Urinary bladder (tissue), 3 donors: ENCODE measurements at regions not wholly inside any gene's neighbourhood (a gene's known extent, or its start where the extent isn't known, plus 50 kb on each side); places are given as distances from the start of the nearest gene placed in this dataset.
"Not testable (repeated sequence)": the region's sequence is repeated elsewhere in the genome, so short reads cannot be mapped to it uniquely, and the experiment has no call there.

Experiments used
- DNase-seq: peaks from one replicate; pipeline ENCODE4 v3.0.0-alpha.2; 2015; ENCODE audit errors: extremely low spot score
- H3K27ac ChIP-seq: one replicate; pipeline ENCODE4 v1.5.1; 2013; ENCODE audit warnings: low read depth, mild to moderate bottlenecking, moderate library complexity
- H3K36me3 ChIP-seq: one replicate; pipeline ENCODE4 v1.6.1; 2013; ENCODE audit warnings: mild to moderate bottlenecking, moderate library complexity; ENCODE audit not compliant: insufficient read depth
- H3K4me1 ChIP-seq: one replicate; pipeline ENCODE4 v1.6.1; 2013; ENCODE audit warnings: mild to moderate bottlenecking, moderate library complexity; ENCODE audit not compliant: insufficient read depth
- H3K4me3 ChIP-seq: one replicate; pipeline ENCODE4 v1.5.1; 2013; ENCODE audit warnings: low read depth, low read length
- WGBS: extraction: QIAGEN DNeasy Blood & Tissue Kit; methylation state at CpG from one replicate; pipeline ENCODE4 v1.1.7; 2013; 5-methylcytosine and 5-hydroxymethylcytosine counted together
- donor health status: healthy with polysubstance abuse.
- donor health status: healthy.

DNA sequence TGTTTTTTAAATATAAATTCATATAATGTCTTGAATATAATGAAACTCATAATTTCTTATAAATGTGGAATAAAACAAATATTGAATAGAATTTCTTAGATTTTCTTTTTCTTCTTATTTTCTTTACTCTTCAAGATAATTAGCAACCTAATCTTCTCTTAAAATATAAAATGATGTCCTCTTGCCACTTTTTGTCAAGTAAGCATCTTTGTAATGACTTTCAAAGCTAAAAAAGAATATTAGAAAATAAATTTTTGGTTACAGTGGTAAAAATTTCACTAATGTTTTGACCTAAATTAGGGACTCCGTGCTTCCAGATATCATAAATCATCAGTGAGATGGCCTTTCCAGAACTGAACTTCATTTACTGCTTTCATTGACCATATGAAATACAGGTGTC, 846.4 kb downstream of the FRK start:
- Histone ChIP-seq H3K36me3 (no peaks in the 10 kb centered on the region), H3K4me3 (no peak overlapping the region), H3K27ac (no peak overlapping the region), H3K4me1 (no peaks in the 10 kb centered on the region)
- 38% methylated on average over 1 of the region's 1 CpG for WGBS
- DNase-seq: no peak

DNA sequence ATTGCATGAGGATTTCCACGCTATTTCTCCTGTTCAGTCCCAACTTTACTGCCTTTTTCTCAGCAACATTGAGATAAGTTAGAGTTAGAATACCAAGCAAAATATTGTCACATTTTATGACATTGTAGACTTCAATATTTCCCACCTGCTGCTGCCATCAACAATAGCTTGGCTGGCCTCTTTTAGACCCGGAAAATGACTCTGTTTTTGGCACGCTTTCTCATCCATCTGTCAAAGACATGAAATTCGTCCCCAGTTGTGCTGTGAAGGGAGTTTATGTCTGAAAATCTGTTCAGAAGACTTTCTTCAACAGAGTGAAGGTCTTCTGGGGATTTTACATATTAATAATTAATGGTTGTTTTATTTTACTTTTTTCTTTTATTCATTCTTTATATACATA, 857.3 kb downstream of the FRK start:
- H3K4me1 ChIP-seq: no peaks in the 10 kb centered on the region
- DNase-seq: no peak
- H3K4me3 ChIP-seq: no peak overlapping the region
- H3K27ac ChIP-seq: no peak overlapping the region
- WGBS: 49% methylated on average over 4 of the region's 4 CpGs
- no peaks in the 10 kb centered on the region for H3K36me3 ChIP-seq

DNA sequence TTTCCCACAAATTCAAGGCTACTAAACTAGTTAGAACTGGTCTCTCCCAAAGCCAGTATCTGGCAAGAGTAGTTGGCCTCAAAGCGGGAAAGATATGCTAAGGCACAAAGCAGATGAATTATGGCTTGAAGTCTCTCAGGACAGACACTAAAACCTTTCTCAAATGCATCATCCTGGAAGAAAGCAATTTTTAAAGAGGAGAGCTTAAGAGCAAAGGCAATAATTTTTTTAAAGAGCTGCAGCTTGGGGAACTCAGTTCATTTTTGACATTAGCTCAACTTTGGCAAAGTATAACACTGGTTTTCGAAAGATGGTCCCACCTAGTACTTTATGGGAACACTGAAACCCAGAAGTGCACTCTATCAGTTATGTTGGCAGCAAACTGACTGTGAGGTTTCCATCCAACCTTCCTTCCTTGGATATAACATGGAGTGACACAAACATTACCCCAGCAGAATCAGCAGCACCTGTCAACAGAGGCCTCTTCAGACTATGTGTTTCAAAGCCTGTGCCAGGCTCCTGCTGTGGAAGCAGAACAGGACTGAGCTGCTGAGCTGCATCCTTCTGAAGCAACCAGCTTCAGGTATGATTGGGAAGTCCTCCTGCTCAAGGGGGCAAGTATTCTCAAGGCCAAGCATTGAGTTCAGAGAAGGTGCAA, 852.3 kb upstream of the HS3ST5 start:
- H3K36me3 ChIP-seq: no peaks in the 10 kb centered on the region
- H3K27ac ChIP-seq: no peak overlapping the region
- H3K4me3 ChIP-seq: no peak overlapping the region
- no peaks in the 10 kb centered on the region for H3K4me1 ChIP-seq
- DNase-seq: peak; percentile 21
- 39% methylated on average over 2 of the region's 2 CpGs for WGBS

DNA sequence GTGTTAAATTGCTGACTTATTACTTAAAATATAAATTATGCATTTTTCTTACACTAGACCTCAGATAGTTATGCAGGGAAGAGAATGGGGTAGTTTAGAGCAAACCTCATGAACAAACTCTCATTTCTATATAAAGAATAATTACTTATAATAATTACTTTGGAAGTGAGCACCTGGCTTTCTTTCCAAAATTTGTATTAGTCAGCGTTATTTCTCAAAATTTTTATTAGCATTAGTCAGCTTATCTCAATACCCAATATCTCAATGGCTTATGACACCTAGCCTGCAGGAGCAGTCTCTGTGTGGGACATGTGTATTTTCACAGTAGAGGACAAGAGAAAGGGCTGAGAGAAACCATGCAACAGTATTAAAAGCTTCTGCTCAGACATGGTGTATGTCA, 849.2 kb upstream of the HS3ST5 start:
- no peak for DNase-seq
- H3K27ac ChIP-seq: no peak overlapping the region
- WGBS: 86% methylated on average over 1 of the region's 1 CpG
- H3K4me3 ChIP-seq: no peak overlapping the region
- H3K4me1 ChIP-seq: no peaks in the 10 kb centered on the region
- H3K36me3 ChIP-seq: no peaks in the 10 kb centered on the region

DNA sequence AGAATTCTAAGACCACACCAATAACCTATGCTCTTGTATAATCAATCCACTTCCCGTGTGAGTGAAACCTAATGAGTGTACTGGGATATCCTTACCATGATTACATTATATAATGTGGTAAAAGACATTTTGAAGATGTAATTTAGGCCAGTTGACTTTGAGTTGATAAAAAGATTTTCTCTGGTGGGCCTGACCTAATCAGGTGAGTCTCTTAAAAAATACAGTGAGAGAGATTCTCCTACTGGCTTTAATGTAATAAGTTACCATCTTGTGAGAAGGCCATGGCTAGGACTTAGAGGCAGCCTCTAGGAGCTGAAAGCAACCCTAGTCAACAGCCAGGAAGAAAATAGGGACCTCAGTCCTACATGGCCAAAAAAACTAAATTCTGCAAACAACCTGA, 847.7 kb upstream of the HS3ST5 start:
- no peaks in the 10 kb centered on the region for H3K36me3 ChIP-seq
- H3K27ac ChIP-seq: no peak overlapping the region
- DNase-seq: no peak
- no peak overlapping the region for H3K4me3 ChIP-seq
- no peaks in the 10 kb centered on the region for H3K4me1 ChIP-seq
- 91% methylated on average over 1 of the region's 1 CpG for WGBS

DNA sequence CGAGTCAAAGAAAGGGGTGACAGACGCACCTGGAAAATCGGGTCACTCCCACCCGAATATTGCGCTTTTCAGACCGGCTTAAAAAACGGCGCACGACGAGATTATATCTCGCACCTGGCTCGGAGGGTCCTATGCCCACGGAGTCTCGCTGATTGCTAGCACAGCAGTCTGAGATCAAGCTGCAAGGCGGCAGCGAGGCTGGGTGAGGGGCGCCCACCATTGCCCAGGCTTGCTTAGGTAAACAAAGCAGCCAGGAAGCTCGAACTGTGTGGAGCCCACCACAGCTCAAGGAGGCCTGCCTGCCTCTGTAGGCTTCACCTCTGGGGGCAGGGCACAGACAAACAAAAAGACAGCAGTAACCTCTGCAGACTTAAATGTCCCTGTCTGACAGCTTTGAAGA, 832.6 kb upstream of the HS3ST5 start:
- H3K4me3 ChIP-seq, DNase-seq, H3K36me3 ChIP-seq, H3K27ac ChIP-seq, H3K4me1 ChIP-seq: not testable (repeated sequence)
- 90% methylated on average over 18 of the region's 18 CpGs for WGBS

DNA sequence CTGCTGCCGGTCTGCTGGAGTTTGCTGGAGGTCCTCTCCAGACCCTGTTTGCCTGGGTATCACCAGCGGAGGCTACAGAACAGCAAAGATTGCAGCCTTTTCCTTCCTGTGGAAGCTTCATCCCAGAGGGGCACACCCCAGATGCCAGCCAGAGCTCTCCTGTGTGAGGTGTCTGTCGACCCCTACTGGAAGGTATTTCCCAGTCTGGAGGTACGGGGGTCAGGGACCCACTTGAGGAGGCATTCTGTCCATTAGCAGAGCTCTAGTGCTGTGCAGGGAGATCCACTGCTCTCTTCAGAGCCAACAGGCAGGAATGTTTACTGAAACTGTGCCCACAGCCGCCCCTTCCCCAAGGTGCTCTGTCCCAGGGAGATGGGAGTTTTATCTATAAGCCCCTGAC, 823.1 kb upstream of the HS3ST5 start:
- not testable (repeated sequence) for H3K27ac ChIP-seq, H3K36me3 ChIP-seq, H3K4me1 ChIP-seq, DNase-seq, H3K4me3 ChIP-seq
- WGBS: 77% methylated on average over 5 of the region's 5 CpGs

DNA sequence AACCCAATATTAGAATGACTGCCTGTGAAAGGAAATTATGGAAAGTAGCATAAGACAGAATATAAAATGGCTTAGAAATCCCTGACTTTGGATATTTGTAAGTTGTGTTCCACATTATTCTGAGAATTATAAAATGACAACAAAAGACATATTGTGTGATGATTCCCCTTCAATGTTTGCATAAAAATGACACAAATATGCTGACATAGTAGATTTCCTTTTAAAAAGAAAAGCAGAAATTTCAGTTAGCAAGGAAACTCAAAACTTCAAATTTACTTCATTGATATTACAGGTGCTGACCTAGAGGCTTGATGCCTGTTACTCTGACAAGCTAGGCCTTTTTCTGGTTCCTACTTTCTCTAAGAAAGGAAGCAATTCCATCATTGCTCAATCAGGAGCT, 816.9 kb upstream of the HS3ST5 start:
- H3K36me3 ChIP-seq: no peaks in the 10 kb centered on the region
- DNase-seq: no peak
- no peak overlapping the region for H3K27ac ChIP-seq
- no peak overlapping the region for H3K4me3 ChIP-seq
- H3K4me1 ChIP-seq: no peaks in the 10 kb centered on the region

DNA sequence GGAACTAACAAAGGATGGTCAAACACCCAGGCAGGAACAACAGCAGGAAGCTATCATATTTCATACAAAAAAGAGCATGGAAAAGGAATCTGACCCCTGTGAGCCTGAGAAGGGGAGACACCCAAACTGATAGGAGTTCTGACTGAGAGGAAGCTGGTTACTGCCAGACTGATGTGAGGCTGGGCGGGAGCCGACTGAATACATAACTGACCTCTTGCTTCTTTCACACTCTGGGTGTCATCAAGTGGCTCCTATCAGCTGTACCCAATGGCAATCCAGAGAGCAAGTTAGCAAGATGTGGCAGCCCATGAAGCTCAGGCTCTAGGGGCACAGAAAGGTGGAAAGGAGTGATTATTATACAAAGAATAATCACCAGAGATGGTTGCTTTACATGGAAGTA, 795.1 kb upstream of the HS3ST5 start:
- 48% methylated on average over 2 of the region's 2 CpGs for WGBS
- no peak for DNase-seq
- H3K4me1 ChIP-seq: no peaks in the 10 kb centered on the region
- no peak overlapping the region for H3K4me3 ChIP-seq
- no peak overlapping the region for H3K27ac ChIP-seq
- H3K36me3 ChIP-seq: no peaks in the 10 kb centered on the region

DNA sequence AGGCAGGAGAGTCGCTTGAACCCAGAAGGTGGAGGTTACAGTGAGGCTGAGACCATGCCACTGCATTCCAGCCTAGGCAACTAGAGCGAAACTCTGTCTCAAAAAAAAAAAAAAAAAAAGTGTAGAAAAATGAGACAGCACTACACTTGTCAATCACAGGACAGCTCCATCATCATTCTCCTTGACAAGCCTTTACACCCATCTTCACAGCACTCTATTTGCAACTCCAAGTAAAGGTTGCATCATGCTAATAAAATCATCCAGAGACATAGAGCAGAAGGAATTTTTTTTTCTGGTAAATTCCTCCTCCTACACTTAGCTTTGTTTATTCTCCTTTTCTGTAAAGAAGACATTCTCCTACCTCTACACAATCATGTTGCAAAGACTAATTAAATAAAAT, 791.0 kb upstream of the HS3ST5 start:
- Histone ChIP-seq H3K4me1 (no peaks in the 10 kb centered on the region), H3K36me3 (no peaks in the 10 kb centered on the region), H3K4me3 (no peak overlapping the region), H3K27ac (no peak overlapping the region)
- no peak for DNase-seq
- 92% methylated on average over 2 of the region's 2 CpGs for WGBS

DNA sequence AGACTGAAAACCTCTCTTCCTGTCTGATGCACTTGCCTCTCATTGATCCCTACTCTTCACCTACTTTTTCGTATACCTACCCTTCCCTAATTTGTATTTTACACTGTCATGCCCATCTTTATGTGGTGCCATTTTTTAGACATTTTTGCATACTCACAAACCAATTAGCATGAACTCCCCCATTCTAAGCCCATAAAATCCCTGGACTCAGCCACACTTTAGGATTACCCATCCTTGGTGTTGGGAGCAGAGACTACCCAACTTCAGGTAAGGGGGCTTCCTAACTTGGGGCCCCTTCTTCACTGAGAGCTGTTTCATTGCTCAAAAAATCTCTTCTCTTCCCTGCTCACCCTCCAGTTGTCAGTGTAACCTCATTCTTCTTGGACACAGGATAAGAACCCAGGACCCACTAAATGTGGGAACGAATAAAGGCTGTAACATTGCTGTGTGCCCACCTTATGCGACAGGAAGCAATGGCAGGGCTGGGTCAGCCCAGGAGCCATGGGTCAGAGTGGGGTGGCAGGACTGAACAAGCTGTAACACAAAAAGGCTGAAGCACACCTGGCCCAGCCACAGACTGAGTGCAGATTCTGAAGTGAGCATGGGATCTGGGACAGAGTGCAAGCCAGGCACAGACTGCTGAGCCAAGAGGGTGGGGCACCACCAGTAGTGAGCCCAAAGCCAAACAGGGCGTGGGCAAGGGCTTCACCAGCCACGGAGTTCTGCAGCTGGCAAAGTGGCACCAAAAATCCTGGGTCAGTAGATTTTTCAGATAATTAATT, 789.1 kb upstream of the HS3ST5 start:
- Histone ChIP-seq H3K36me3 (no peaks in the 10 kb centered on the region), H3K4me1 (no peaks in the 10 kb centered on the region), H3K27ac (no peak overlapping the region), H3K4me3 (no peak overlapping the region)
- no peak for DNase-seq
- WGBS: 88% methylated on average over 5 of the region's 5 CpGs

DNA sequence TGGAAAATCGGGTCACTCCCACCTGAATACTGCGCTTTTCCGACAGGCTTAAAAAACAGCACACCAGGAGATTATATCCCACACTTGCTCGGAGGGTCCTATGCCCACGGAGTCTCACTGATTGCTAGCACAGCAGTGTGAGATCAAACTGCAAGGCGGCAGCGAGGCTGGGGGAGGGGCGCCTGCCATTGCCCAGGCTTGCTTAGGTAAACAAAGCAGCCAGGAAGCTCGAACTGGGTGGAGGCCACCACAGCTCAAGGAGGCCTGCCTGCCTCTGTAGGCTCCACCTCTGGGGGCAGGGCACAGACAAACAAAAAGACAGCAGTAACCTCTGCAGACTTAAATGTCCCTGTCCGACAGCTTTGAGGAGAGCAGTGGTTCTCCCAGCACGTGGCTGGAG, 778.7 kb upstream of the HS3ST5 start:
- not testable (repeated sequence) for H3K4me1 ChIP-seq, DNase-seq, H3K36me3 ChIP-seq, H3K27ac ChIP-seq, H3K4me3 ChIP-seq
- WGBS: 85% methylated on average over 11 of the region's 11 CpGs

DNA sequence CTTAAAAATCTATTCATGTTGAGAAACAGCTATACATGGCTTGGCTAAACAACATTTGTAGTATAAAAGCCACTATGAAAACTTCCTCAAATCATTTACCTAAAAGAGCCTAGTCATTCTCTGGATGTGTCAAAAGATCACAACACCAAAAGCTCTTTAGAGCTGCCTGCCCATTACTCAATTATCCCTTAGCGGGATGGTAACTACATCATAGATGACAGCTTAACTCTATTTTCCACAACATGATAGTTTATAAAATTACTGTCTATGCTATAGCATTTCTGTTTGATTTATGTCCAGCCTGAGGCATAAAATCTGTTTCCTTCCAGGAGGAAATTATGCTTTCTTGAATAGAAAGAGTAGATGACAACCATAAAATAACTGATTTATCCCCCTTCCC, 777.6 kb upstream of the HS3ST5 start:
- 69% methylated on average over 1 of the region's 1 CpG for WGBS
- H3K4me3 ChIP-seq: no peak overlapping the region
- H3K36me3 ChIP-seq: no peaks in the 10 kb centered on the region
- H3K4me1 ChIP-seq: no peaks in the 10 kb centered on the region
- no peak overlapping the region for H3K27ac ChIP-seq
- no peak for DNase-seq

DNA sequence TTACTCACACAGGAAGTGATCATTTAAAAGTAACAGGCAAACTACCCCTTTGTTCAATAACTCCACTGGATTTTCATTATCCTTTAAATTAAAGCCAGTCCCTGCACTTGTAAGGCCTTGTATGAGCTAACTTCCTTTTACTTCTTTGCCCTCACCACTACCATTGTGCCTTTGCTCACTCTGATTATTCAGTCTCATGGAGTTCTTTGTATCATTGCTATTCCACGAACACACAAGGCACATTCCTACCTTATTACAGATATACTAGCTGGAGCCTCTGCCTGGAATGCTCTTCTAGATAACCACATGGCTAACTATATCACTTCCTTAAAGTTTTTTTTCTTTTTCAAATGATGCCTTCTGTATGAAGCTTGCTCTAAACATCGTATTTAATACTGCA, 748.6 kb upstream of the HS3ST5 start:
- 71% methylated on average over 2 of the region's 2 CpGs for WGBS
- H3K4me1 ChIP-seq: no peaks in the 10 kb centered on the region
- no peak overlapping the region for H3K27ac ChIP-seq
- no peak overlapping the region for H3K4me3 ChIP-seq
- DNase-seq: no peak
- H3K36me3 ChIP-seq: no peaks in the 10 kb centered on the region
